Liver (tissue), 3 donors: ENCODE measurements at regions not wholly inside any gene's neighbourhood (a gene's known extent, or its start where the extent isn't known, plus 50 kb on each side); places are given as distances from the start of the nearest gene placed in this dataset.

Experiments used
- ATF3 ChIP-seq: IDR thresholded peaks from 2 replicates; pipeline ENCODE4 v1.6.1; 2016; ENCODE audit warnings: antibody characterized with exemption
- CTCF ChIP-seq: fragments of 150-350 bp; IDR thresholded peaks from 2 replicates; pipeline ENCODE4 v1.5.1; 2017; ENCODE audit warnings: improper control_type of control experiment, low read depth, low read length; ENCODE audit not compliant: missing input control
- EGR1 ChIP-seq, 2 donors: IDR thresholded peaks; 2 replicates each; pipeline ENCODE4 v1.6.1; 2016 to 2018; ENCODE audit warnings: antibody characterized with exemption in 2 of 2, low read depth in 2 of 2
- GABPA ChIP-seq, 2 donors: IDR thresholded peaks in 1 of 2; conservative IDR thresholded peaks in 1 of 2; 2 replicates each; pipeline ENCODE4 v1.6.1; 2016; ENCODE audit warnings: antibody characterized with exemption in 2 of 2, mild to moderate bottlenecking in 1 of 2, moderate library complexity in 1 of 2
- HNF4A ChIP-seq, 2 donors: conservative IDR thresholded peaks; 2 replicates each; pipeline ENCODE4 v1.6.1; 2016; ENCODE audit warnings: antibody characterized with exemption in 2 of 2, mild to moderate bottlenecking in 2 of 2
- JUND ChIP-seq, 2 donors: IDR thresholded peaks; 2 replicates each; pipeline ENCODE4 v1.6.1; 2016; ENCODE audit warnings: antibody characterized with exemption in 2 of 2
- MAX ChIP-seq: IDR thresholded peaks from 2 replicates; pipeline ENCODE4 v1.6.1; 2016; ENCODE audit warnings: antibody characterized with exemption
- NR2F2 ChIP-seq: IDR thresholded peaks from 2 replicates; pipeline ENCODE4 v1.6.1; 2016; ENCODE audit warnings: antibody characterized with exemption
- RAD21 ChIP-seq, 2 donors: IDR thresholded peaks; 2 replicates each; pipeline ENCODE4 v1.6.1; 2016; ENCODE audit warnings: antibody characterized with exemption in 2 of 2, mild to moderate bottlenecking in 2 of 2
- REST ChIP-seq: IDR thresholded peaks from 2 replicates; pipeline ENCODE4 v1.6.1; 2016; ENCODE audit warnings: antibody characterized with exemption, mild to moderate bottlenecking
- SP1 ChIP-seq: IDR thresholded peaks from 2 replicates; pipeline ENCODE4 v1.6.1; 2018; ENCODE audit warnings: antibody characterized with exemption, mild to moderate bottlenecking
- TAF1 ChIP-seq: conservative IDR thresholded peaks from 2 replicates; pipeline ENCODE4 v1.6.1; 2016; ENCODE audit warnings: antibody characterized with exemption, mild to moderate bottlenecking
- YY1 ChIP-seq: IDR thresholded peaks from 2 replicates; pipeline ENCODE4 v1.6.1; 2016; ENCODE audit warnings: antibody characterized with exemption, mild to moderate bottlenecking
- ZBTB33 ChIP-seq: IDR thresholded peaks from 2 replicates; pipeline ENCODE4 v1.6.1; 2016; ENCODE audit warnings: antibody characterized with exemption
- donor health status: healthy.
- donor health status: healthy.

GRCh38 chr5:12691330-12691729 lies 787.1 kb upstream of the CTNND2 start:
- TF ChIP-seq CTCF (no peak), JUND (IDR thresholded peaks at IDR 0.05) (no peak), TAF1 (no peak), GABPA (IDR thresholded peaks at IDR 0.05 in 1 of 2, conservative IDR thresholded peaks at IDR 0.05 in 1 of 2) (no peak), ATF3 (no peak), RAD21 (IDR thresholded peaks at IDR 0.05) (no peak), MAX (no peak), NR2F2 (no peak), YY1 (no peak), HNF4A (conservative IDR thresholded peaks at IDR 0.05) (no peak), EGR1 (IDR thresholded peaks at IDR 0.05; ENCODE audit: low read depth in 2 of 2) (no peak), SP1 (no peak), ZBTB33 (no peak), REST (no peak)
